ENCODE measurements at regions not wholly inside any gene's neighbourhood (a gene's known extent, or its start where the extent isn't known, plus 50 kb on each side); places are given as distances from the start of the nearest gene placed in this dataset.

- Histone ChIP-seq H4K20me1 (ENCODE audit: insufficient read depth, low read length) (no peaks in the 10 kb centered on the region), H3K4me2 (ENCODE audit: low read length) (no peak overlapping the region), H3K27me3 (ENCODE audit: insufficient read depth, low read length) (no peaks in the 10 kb centered on the region), H3K9me3 (ENCODE audit: low read length) (no peaks in the 10 kb centered on the region), H3K79me2 (ENCODE audit: insufficient read depth, low read length) (no peaks in the 10 kb centered on the region), H3K36me3 (ENCODE audit: insufficient read depth, low read length) (no peaks in the 10 kb centered on the region), H3K9ac (ENCODE audit: low read length) (no peak overlapping the region), H3F3A (ENCODE audit: insufficient read depth, low read length) (no peaks in the 10 kb centered on the region), H3K4me1 (ENCODE audit: insufficient read depth, low read length, severe bottlenecking) (no peaks in the 10 kb centered on the region), H3K9me2 (ENCODE audit: low read depth, low read length) (no peaks in the 10 kb centered on the region), H2AFZ (ENCODE audit: low read length) (no peak overlapping the region), H3K27ac (ENCODE audit: low read depth, low read length, poor library complexity, severe bottlenecking) (no peak overlapping the region), H3K4me3 (ENCODE audit: low read depth, low read length, poor library complexity, severe bottlenecking) (no peak overlapping the region)
- no peak for TF ChIP-seq EZH2 (IDR thresholded peaks at IDR 0.05; ENCODE audit: borderline replicate concordance, low read length)
- TF ChIP-seq, protein P1, sequence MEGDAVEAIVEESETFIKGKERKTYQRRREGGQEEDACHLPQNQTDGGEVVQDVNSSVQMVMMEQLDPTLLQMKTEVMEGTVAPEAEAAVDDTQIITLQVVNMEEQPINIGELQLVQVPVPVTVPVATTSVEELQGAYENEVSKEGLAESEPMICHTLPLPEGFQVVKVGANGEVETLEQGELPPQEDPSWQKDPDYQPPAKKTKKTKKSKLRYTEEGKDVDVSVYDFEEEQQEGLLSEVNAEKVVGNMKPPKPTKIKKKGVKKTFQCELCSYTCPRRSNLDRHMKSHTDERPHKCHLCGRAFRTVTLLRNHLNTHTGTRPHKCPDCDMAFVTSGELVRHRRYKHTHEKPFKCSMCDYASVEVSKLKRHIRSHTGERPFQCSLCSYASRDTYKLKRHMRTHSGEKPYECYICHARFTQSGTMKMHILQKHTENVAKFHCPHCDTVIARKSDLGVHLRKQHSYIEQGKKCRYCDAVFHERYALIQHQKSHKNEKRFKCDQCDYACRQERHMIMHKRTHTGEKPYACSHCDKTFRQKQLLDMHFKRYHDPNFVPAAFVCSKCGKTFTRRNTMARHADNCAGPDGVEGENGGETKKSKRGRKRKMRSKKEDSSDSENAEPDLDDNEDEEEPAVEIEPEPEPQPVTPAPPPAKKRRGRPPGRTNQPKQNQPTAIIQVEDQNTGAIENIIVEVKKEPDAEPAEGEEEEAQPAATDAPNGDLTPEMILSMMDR (IDR thresholded peaks at IDR 0.05; ENCODE audit: low read length): no peak
Observed at GRCh38 chr1:87673309-87673708, 344.6 kb downstream of the LMO4 start.

DNA sequence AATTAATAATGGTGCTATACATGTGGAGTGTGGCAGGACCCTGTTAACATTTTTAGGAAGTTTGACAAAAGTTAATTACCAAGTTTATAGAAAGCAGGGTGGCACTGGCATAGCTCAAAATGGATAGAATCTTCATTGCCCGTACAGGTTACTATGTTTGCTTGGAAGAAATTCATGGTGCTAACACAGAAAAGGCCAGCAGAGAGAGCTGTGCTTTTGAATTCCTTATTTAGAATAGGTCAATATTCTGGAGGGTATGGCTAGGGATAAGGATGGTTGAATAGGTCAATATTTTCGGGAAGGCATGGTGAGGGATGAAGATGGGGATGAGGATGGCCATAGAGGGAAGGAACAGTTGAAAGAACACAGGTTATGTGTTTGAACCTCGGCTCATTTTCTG is 345.1 kb downstream of the LMO4 start:
- Histone ChIP-seq H2AFZ (ENCODE audit: low read length) (no peak overlapping the region), H3K79me2 (ENCODE audit: insufficient read depth, low read length) (no peaks in the 10 kb centered on the region), H4K20me1 (ENCODE audit: insufficient read depth, low read length) (no peaks in the 10 kb centered on the region), H3K36me3 (ENCODE audit: insufficient read depth, low read length) (no peaks in the 10 kb centered on the region), H3K4me1 (ENCODE audit: insufficient read depth, low read length, severe bottlenecking) (no peaks in the 10 kb centered on the region), H3K27ac (ENCODE audit: low read depth, low read length, poor library complexity, severe bottlenecking) (no peak overlapping the region), H3K4me2 (ENCODE audit: low read length) (no peak overlapping the region), H3F3A (ENCODE audit: insufficient read depth, low read length) (no peaks in the 10 kb centered on the region), H3K27me3 (ENCODE audit: insufficient read depth, low read length) (no peaks in the 10 kb centered on the region), H3K9me3 (ENCODE audit: low read length) (no peaks in the 10 kb centered on the region), H3K4me3 (ENCODE audit: low read depth, low read length, poor library complexity, severe bottlenecking) (no peak overlapping the region), H3K9ac (ENCODE audit: low read length) (no peak overlapping the region), H3K9me2 (ENCODE audit: low read depth, low read length) (no peaks in the 10 kb centered on the region)
- TF ChIP-seq, protein P1 (IDR thresholded peaks at IDR 0.05; ENCODE audit: low read length): no peak
- TF ChIP-seq EZH2 (IDR thresholded peaks at IDR 0.05; ENCODE audit: borderline replicate concordance, low read length): no peak

GRCh38 chr1:87674791-87675190 is 346.1 kb downstream of the LMO4 start:
- Histone ChIP-seq H3K79me2 (ENCODE audit: insufficient read depth, low read length) (no peaks in the 10 kb centered on the region), H3K4me3 (ENCODE audit: low read depth, low read length, poor library complexity, severe bottlenecking) (no peak overlapping the region), H3F3A (ENCODE audit: insufficient read depth, low read length) (no peaks in the 10 kb centered on the region), H3K9me2 (ENCODE audit: low read depth, low read length) (no peaks in the 10 kb centered on the region), H3K27ac (ENCODE audit: low read depth, low read length, poor library complexity, severe bottlenecking) (no peak overlapping the region), H4K20me1 (ENCODE audit: insufficient read depth, low read length) (no peaks in the 10 kb centered on the region), H3K27me3 (ENCODE audit: insufficient read depth, low read length) (no peaks in the 10 kb centered on the region), H3K36me3 (ENCODE audit: insufficient read depth, low read length) (no peaks in the 10 kb centered on the region), H2AFZ (ENCODE audit: low read length) (no peak overlapping the region), H3K9me3 (ENCODE audit: low read length) (no peaks in the 10 kb centered on the region), H3K4me1 (ENCODE audit: insufficient read depth, low read length, severe bottlenecking) (no peaks in the 10 kb centered on the region), H3K9ac (ENCODE audit: low read length) (no peak overlapping the region), H3K4me2 (ENCODE audit: low read length) (no peak overlapping the region)
- no peak for TF ChIP-seq EZH2 (IDR thresholded peaks at IDR 0.05; ENCODE audit: borderline replicate concordance, low read length)
- TF ChIP-seq, protein P1 (IDR thresholded peaks at IDR 0.05; ENCODE audit: low read length): no peak

All from OCI-LY1 (cell line).